MM.1S (cell line): ENCODE measurements at regions not wholly inside any gene's neighbourhood (a gene's known extent, or its start where the extent isn't known, plus 50 kb on each side); places are given as distances from the start of the nearest gene placed in this dataset.

Experiments
- CTCF ChIP-seq: fragments of 300-600 bp; sonication (generic); IDR thresholded peaks from 2 replicates; pipeline ENCODE4 v1.5.1; 2016; ENCODE audit warnings: antibody characterized with exemption, low read length, mixed read lengths
- EZH2 ChIP-seq: fragments of 300-600 bp; sonication (generic); optimal IDR thresholded peaks from 2 replicates; pipeline ENCODE3; 2017; ENCODE audit warnings: low read depth, mild to moderate bottlenecking, antibody characterized with exemption, low read length, mixed read lengths

GRCh38 chr21:31577271-31577670 is 82.2 kb upstream of the SOD1 start:
- no peak for TF ChIP-seq EZH2
- TF ChIP-seq CTCF: no peak
